Skeletal muscle cell (primary cell): ENCODE measurements at regions not wholly inside any gene's neighbourhood (a gene's known extent, or its start where the extent isn't known, plus 50 kb on each side); places are given as distances from the start of the nearest gene placed in this dataset.
"Not testable (repeated sequence)": the region's sequence is repeated elsewhere in the genome, so short reads cannot be mapped to it uniquely, and the experiment has no call there.

Experiments
- DNase-seq: peaks from one replicate; pipeline ENCODE4 v3.0.0-alpha.2; 2010; ENCODE audit warnings: low read depth
- H3K4me3 ChIP-seq: 2 replicates; pipeline ENCODE4 v1.5.1; 2011; ENCODE audit warnings: low read depth, mild to moderate bottlenecking, control low read depth, low read length, moderate library complexity

DNA sequence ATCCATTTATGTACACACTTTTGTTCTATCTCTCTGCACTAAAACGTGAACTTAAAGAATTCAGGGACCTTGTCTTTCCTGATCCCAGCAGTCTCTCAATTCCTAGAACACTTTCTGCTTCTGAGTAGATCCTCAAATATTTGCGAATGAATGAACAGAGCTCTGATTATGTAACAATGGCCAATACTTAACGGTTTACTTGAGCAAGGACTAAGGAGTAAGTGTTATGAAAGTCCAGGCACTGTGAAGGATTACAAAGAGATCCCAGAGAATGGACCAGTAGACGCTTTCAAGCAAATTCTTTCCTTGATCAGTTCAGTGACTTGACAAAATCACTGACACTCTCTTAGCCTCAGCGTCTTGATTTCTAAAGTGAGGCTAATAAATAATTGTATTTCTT is 514.5 kb upstream of the KLHL1 start:
- no peak overlapping the region for H3K4me3 ChIP-seq
- DNase-seq: no peak

DNA sequence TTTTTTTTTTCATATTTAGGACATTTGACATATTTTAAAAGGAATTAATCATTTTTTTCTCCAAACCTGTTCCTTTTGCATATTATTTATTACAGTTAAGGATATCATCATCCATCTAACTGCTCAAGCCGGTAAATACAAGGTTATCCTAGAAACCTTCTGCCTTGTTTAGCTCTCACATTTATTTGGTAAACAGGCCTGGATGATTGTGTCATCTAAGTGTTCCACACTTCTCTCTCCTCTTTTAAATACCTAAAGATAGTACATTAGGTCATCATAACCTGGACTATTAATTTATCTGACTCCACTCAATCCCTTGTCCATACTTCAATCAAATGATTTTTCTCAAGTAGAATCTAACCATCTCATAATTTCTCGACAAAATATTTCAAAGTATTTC is 511.7 kb upstream of the KLHL1 start:
- H3K4me3 ChIP-seq: no peak overlapping the region
- no peak for DNase-seq

DNA sequence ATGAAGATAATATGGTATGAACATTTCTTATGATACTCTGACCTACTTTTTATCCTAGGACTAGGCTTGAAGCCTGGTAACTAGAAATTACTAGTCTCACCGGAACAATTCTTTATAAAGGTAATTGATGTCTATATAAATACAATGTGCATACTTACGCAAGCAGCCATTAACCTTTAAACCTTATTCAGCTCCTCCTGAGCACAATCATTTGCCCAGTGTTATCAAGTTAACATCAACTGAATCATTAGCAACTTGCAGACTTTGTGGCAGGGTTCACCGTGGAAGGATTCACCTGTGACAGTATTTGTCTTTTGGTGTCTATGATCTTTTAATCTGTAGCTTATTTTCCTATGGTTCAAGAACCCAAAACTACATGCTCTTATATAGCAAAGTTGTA is 508.6 kb upstream of the KLHL1 start:
- H3K4me3 ChIP-seq: no peak overlapping the region
- no peak for DNase-seq

DNA sequence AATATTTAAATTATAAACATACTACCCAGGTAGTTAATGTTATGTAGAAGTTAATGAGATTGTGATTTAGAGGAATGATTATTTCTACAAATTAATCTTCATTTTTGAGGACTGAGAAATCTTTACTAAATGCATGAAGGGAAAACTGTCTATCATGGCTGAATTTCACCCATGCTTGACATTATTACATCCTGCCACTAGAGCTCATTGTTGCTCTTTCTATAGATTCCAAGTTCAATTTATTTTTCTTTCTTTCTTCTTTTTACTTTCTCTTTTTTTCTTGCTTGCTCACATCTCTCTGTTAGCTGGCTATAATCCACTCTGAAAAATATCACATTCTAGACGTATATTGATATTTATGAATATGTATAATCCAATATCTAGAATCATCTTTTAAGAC is 505.0 kb upstream of the KLHL1 start:
- no peak for DNase-seq
- no peak overlapping the region for H3K4me3 ChIP-seq

DNA sequence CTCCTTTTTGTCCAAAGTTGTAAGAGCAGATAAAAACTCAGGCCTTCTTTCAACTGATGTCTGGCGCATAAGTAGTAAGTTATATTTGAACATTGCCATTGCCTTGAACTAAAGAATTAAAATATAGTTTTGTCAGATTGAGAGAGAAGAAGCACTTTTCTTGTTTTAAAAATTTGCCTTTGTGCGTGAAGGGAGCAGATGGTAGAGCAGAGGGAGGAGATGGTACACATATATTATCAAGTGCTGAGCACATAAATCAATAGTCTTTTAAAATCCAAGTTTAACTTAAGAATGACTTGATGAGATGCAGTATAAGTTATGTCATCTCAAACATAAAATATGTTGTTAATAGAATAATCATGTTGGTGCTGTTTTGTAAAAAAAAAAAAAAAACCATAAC is 504.6 kb upstream of the KLHL1 start:
- no peak for DNase-seq
- no peak overlapping the region for H3K4me3 ChIP-seq

DNA sequence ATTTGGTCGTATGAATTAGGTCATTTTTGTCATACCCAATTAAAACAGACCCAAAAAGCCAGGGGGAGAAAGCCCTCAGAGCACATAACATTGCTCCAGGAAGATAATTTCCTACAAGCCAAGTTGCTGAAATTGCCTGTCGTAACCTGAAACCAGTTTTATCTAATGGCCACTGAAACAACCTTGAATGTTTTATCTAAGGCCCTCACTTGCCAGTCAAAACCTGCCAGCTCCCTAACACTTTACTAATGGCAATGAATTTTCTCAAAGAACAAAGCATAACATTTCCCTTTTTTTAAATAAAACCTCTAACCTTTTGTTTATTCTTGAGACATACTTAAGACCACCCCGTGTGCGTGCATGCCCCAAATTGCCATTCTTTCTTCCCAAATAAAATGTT is 496.2 kb upstream of the KLHL1 start:
- no peak overlapping the region for H3K4me3 ChIP-seq
- DNase-seq: no peak

DNA sequence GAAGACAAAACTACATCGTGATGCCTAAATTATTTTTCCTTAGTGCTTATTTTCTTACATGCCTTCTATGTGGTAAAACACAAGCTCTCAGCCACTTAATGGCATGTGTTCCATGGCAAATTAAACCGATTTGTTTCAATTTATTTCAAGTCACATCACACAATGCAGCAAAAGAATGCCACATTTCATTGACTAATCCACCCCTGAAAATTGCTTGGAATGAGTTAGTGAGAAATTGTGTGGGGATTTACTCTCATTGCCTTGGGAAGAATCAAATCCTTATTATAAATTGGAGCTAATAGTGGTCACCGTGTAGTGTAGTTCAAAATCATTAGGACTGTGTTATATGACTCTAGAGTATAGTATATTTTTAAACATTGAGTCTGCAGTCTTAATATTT is 485.5 kb upstream of the KLHL1 start:
- no peak overlapping the region for H3K4me3 ChIP-seq
- DNase-seq: no peak

DNA sequence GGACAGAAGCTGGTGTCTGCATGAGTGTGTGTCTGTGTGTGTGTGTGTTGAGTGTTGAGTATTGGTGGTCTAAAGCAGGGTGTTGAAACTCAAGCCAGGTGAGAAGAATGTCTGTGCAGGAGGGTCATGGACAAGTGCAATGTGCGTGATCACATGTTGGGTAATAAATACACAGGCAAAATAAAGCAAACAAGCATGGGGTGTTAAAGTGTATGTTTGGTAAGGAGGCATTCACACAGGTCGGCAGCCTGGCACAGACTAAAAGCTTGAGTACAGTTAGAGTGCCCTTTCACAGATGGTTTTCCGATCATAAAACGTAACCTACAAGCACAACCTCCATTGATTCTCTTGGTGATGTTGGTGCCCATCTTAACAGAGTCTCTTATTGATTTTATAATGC is 476.9 kb upstream of the KLHL1 start:
- no peak overlapping the region for H3K4me3 ChIP-seq
- DNase-seq: no peak

DNA sequence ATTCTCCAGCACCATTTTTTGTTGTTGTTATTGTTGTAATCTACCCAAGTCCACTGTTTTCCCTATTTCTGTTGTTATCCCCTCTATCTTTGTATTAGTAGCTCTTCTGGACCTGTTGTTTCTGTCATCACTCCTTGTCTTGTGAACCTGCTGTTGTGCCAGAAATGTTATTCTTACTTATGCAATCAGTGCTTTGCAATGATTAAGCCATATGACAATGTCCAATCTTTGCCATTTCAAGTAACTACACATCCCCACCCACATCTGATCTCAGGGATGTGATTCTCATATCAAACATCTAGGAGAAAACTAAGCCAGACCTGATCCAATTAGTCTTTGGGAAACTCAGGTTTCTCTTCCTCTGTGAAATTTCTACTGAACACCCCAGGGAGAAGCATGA is 472.6 kb upstream of the KLHL1 start:
- no peak for DNase-seq
- no peak overlapping the region for H3K4me3 ChIP-seq

DNA sequence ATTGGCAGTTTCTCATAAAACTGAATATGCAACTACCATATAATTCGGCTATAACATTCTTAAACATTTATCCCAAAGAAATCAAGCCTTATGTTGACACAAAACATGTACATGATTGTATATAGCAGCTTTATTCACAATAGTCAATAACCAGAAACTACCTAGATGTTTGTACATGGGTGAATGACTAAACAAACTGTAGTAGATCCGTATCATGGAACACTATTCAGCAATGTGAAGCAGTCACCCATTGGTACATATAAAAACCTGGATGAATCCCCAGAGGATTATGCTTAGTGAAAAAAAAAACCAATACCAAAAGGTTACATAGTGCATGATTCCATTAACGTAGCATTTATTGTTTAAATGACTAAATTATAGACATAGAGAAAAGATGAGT is 471.7 kb upstream of the KLHL1 start:
- DNase-seq: no peak
- H3K4me3 ChIP-seq: no peak overlapping the region

DNA sequence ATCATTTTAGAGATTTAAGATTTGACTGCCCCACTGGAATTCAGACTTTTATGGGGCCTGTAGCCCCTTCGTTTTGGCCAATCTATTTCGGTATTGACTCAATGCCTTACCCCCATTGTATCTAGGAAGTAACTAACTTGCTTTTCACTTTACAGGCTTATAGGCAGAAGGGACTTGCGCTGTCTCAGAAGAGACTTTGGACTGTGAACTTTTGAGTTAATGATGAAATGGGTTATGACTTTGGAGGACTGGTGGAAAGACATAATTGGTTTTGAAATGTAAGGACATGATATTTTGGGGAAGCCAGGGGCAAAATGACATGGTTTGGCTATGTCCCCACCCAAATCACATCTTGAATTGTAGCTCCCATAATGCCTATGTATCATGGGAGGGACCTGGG is 463.0 kb upstream of the KLHL1 start:
- DNase-seq: no peak
- H3K4me3 ChIP-seq: no peak overlapping the region

DNA sequence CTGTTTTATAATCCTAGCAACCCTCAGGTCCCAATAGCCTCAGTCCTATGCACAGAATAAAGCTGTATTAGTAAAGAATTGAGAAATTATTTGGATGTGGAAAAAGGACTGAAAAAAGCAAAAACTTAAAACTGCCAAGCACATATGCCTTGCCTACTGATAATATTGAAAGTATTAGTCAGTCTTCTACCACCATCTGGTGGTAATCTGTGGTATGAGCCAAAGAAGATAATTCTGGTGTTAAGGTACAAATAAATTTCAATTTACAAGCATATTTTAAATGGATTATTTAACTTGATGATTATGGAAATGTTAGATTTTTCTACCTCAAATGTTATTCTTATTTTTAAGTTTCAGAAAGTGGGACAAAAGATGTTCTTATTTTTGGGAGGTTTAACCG is 460.3 kb upstream of the KLHL1 start:
- H3K4me3 ChIP-seq: no peak overlapping the region
- DNase-seq: peak; percentile 11

DNA sequence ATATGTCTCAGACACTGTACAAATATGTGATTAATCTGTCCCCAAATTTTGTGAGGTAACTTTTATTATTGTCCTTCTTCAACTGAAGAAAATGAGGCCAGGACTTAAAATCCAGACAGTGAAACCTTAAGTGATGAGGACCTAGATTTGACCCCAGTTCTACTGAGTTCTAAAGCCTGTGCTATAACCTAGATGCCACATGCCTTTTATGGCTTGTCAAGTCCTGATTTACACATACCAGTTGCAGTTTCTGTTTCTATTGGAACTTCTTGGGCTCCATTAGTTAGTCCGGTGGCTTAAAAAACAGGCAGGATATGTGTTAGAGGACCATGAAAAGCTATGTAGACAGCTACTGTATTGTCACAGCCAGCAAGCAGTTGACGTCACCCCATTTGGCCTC is 436.5 kb upstream of the KLHL1 start:
- DNase-seq: no peak
- no peak overlapping the region for H3K4me3 ChIP-seq

DNA sequence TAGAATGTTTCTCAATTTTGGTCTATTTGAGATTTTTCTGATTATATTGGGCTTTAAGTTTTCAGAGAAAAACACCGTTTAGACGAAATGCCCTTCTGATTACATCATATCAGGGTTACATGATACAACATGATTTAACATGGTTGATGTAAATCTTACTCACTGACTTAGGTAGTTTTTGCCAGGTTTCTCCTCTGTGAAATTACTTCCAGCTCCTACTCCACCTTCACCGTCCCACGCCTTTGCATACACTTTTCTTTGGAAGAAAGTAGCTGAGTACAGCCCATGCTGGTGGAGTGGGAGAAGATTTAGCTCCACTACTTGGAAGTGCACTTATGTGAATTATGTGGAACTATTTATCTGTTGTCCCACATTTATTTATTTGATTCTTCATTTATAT is 433.2 kb upstream of the KLHL1 start:
- DNase-seq: no peak
- H3K4me3 ChIP-seq: no peak overlapping the region

DNA sequence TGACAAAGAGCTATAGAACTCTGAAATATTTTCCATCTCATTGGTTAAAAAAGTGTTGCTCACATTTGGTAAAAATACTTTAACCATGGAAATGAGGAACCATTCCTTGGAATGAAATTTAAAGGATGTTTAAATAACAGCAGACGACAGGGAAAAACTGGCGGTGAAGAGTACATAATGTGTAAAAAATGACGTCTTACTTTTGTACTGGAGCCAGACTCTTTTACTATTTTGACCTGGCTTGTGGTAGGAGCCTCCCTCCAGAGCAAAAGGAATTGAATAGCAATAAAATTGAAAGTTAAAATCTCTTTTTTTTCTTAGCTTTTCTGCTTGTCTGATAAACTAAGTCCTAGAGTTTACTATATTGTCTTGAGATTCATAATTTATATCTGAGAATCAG is 426.2 kb upstream of the KLHL1 start:
- DNase-seq: no peak
- no peak overlapping the region for H3K4me3 ChIP-seq

DNA sequence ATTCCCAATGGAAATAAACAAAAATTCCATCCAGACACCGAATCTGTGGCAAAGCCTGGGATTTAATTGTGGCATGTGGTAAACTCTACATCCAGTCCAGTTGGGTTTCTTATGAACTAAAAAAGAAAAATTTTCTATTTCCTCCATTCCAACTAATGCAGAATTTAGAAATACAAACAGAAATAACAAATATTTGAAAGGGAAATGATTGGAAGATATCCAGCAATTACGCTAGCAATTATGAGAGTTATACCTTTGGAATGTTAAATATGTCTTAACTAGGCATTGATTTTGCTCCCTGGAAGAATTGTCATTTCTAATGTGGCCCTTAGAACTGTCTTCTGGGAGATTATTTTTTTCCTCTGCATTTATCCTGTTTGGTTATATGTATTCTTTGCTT is 421.4 kb upstream of the KLHL1 start:
- no peak for DNase-seq
- H3K4me3 ChIP-seq: no peak overlapping the region

DNA sequence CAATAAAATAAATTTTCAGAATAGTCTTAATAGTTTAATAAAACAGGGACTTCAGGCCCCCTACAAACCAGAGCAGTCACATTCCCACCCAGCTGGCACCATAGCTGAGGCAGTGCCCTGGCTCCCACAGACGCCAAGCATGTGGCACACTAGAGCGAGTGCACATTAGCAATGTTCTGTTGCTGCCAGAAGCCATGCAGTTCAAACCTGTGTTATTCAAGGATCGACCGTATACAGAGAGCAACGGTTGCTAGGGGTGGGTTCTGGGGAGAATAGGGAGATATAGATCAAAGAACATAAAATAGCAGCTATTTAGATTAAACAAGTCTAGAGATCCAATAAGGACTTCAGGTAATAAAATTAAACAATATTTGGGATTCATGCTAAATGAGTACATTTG is 419.3 kb upstream of the KLHL1 start:
- no peak for DNase-seq
- no peak overlapping the region for H3K4me3 ChIP-seq

DNA sequence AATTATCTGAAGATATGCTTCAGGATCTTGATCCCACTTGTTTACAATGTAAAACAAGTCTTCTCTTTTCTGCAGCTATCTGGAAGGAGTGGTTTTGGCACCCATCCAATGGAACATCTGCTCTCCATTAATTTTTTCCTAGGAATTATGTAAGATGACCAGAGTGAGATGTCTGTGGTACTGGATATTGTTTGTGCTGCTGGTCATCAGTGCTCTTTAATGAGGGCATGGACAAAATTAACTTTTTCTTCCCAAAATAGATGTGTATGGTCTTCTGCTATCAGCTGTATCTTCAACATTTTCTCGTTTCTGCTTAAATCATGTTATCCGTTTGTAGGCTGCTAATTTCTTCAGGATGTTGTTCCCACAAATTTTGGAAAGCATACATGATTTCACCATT is 415.4 kb upstream of the KLHL1 start:
- no peak for DNase-seq

DNA sequence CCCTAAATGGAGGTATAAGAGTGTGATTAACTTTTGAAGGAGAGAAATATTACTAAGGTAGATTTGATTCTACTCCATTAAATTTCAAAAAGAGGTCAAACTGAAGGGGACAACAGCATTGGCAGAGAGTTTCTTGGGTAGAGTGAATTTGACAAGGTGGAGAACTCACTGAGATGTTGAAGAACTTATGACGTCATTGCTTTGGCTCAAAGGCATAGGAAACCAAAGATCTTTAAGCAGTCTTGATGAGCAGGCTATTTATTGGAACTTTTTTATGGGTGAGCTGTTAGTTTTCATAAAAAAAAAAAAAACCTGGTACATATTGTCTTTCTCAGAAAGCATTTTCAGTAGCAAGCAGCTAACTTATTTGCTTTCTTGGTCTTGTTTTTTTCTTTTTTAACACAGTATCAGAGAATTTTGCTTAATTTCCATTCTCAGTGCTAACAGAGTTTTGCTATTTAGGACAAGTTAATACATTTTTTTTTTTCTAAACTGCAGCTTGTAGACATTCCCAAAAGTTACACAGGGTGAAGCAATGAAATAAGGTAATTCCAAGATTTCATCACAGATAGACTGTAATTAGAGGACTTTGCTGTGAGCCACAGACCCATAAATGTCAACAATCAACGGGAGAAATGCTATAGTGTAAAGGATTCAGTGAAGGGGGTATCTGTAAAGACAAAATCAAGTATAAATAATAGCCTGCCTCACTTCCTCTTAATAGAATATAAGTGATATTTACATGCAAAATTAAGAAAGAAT is 412.2 kb upstream of the KLHL1 start:
- no peak for DNase-seq
- H3K4me3 ChIP-seq: no peak overlapping the region

More for the DNA sequence above, 415.4 kb upstream of the KLHL1 start:
- H3K4me3 ChIP-seq: no peak overlapping the region

DNA sequence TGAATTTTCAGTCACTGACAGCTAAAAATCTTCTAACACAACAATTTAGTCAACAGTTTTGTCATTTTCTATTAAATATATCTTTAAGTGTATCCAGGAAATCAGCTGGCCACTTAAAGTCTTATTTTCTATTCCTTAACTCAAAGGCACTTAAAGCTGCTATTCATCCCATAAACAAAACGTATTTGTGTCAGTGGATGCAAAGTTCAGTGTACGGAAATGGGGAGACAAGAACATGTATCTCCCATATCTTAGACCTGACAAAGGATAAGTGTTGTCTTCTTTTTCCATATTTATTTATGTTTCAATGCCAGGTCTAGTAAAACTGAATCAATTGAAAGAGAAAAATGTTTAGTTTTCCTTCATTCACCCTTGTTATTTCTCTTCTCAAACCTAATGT is 409.8 kb upstream of the KLHL1 start:
- DNase-seq: no peak
- no peak overlapping the region for H3K4me3 ChIP-seq

DNA sequence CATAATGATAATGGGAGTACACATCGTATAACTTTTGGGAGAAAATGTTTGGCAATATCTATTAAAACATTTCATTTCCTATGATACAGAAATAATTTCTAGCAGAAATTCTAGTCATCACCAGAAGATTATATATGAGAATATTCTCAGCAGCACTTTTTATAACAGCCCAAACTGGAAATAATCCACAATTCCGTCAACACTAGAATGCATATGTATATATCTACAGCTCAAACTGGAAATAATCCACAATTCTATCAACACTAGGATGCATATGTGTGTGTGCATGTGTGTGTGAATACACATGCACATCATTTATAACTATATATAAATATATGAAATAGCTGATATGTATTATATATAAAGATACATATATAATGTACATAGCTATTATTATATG is 408.0 kb upstream of the KLHL1 start:
- H3K4me3 ChIP-seq: no peak overlapping the region
- no peak for DNase-seq

DNA sequence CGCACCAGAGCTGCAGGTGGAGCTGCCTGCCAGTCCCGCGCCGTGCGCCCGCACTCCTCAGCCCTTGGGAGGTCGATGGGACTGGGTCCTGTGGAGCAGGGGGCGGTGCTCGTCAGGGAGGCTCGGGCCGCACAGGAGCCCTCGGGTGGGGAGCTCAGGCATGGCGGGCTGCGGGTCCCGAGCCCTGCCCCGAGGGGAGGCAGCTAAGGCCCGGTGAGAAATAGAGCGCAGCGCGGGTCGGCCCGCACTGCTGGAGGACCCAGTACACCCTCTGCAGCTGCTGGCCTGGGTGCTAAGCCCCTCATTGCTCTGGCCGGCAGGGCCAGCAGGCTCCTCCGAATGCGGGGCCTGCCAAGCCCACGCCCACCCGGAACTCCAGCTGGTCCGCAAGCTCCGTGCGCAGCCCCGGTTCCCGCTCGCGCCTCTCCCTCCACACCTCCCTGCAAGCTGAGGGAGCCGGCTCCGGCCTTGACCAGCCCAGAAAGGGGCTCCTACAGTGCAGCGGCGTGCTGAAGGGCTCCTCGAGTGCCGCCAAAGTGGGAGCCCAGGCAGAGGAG is 403.7 kb upstream of the KLHL1 start:
- DNase-seq, H3K4me3 ChIP-seq: not testable (repeated sequence)
